ENCODE measurements at regions not wholly inside any gene's neighbourhood (a gene's known extent, or its start where the extent isn't known, plus 50 kb on each side); places are given as distances from the start of the nearest gene placed in this dataset.

DNA sequence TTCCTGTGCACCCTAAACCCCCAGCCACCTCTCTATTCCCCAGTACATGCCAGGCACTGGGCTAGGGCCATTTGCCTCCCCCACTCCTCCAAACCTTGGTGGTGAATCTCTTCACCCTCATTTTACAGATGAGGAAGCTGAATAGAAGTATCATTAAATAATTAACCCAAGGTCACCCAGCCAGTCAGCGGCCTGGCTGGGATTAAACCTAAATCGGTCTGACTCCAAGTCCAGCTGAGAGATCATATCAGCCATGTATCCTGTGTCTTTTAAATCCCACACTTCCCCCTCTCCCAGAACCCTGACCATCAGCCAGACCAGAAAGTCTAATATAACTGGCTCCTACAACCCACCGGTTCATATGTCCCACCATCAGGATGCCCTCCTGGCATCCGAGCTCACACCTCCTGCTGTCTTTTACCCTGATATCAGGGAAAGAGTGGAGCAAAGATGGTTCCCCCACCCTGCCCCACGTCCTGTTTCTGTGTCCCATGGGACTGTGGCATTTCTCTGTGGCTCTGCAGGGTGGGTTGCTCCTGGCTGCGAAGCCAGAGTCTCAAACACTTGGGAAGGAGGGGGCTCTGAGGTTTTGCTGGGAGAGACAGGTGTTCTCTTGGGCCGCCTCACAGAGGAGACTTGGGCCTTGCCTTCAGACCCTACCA, 145.3 kb downstream of the VEGFA start:
- DNase-seq, result no peak

DNA sequence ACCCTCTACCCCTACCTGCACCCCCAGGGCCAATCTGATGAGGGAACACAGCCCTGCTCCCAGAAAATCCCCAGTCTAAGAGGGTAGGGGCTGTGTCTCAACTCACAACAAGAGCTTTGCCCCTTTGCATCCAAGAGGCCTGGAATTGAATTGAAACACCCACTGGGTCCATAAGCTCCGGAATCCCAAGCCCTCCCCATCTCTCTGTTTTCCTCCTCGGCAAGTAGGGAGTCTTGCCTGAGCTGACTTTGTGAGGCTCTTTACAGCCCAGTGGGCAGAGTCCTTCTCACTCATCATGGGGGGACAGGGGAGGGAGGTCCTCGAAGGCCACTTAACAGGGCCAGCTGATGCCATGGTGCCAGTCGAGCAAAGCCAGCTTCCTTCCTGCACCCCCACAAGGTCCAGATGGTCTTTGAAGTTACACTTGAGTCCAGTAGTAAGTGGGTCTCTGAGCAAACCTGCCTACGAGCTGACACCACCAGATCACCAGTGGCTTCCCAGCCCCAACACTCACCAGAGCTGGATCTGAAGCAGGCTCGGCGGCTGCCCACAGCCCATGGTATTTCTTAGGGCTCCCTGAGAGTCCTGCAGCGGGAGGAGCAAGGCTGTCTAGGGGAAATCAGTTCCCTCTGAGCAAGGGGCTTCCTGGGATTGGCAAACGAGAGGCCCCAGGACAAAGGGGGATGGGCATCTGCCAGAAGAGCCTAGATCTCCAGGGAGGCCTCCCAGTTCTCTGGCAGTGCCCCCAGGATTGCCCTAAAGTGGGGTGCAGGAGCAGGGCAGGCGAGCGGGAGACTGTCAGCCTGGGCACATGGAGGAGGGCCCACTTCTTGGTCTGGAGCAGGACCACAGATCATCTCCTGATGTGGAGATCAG, 144.5 kb downstream of the VEGFA start:
- DNase-seq, result no peak

DNA sequence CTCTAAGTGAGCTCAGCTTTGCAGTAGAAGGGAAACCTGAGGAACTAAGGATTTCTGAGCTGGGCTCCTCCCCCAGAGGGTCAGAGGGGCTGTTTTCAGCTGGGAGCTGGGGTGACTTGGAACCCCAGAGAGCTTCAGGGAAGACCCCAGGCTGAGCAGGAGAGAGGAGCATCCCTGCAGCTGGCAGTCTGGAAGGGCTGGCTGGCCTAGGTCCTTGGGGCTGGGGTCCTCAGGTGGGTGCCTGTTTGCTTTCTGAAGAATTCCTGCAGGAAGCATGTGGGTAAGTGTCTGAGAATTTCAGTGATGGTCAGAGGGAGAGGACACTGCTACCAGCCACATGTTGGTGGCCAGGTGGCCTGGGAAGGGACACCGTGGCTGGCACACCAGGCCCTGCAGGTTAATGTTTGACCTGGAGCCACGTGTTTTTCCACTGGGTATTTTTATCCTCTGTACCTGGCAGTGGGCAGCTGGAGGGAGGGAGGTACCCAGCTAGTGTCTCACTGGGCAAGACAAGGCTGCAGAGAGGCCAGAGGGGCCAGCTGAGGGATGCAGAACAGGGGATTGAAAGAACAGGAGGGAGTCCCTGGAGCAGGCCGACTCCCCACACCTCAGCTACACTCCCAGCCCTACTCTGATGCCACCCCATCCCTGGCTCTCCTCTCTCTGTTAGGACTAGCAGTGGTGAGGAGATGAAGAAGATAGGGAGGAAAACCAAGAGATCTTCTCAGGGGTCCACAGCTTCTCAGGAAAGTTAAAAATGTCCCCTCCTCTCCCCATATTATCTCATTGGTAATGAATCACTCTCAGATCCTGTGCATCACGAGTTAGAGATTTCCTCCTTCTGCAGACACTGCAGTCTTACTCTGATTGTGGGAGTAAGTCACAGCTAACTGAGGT, 143.6 kb downstream of the VEGFA start:
- no peak for DNase-seq

DNA sequence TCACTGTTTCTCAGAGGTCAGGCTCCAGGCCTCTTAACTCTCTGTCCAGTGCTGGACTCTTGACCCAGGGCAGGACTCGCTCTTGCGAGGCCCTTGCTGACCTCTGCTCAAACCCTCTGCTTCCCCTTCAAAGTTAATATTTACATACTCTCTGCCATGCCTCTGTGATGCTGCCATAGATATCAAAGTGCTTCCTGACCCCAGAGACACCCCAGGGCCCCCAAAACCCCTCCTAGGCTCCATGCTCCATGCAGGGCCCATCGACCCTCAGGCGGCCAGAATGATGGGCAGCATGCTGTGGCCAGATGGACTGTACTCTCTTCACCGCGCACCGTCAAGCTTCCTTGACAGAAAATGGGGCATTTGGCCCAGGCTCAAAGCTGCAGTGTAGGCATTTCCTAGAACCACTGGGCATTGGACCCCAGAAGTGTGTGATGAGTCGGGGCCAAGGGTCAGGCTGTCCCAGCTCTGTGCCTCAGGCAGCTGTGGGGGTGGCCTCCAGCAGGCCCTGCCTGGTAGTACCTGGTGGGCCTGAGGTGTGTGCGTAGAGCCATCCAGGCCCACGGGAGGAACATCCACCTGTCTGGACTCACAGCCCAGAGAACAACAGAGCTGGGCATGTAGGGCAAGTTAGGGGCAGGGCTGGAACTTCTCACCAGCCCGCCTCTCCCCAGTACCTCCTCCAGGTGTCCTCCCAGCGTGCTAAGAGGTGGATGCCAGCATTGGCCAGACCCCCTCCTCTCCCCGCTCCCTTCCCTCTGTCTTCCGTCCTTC, 142.8 kb downstream of the VEGFA start:
- DNase-seq, result no peak

DNA sequence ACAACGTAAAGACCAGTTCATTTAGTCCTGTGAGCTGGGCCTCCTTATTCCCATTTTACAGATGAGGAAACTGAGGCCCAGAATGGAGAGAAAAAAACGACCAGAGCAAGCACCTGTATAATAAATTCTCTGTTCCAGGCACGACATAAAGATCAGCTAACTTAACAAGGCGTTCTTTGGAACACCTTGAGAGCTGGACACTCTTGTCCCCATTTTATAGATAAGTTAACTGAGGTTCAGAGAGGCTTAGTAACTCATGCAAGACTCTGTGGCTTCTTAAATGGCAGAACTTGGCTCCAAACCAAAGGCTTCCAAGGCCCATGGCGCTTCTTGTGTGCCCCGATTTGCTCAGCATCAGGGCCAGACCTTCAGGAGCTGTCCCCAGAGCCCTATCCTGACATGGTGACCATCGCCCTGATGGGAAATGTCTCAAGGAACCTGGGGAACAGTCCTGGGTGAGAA, 142.1 kb downstream of the VEGFA start:
- DNase-seq, result no peak

DNA sequence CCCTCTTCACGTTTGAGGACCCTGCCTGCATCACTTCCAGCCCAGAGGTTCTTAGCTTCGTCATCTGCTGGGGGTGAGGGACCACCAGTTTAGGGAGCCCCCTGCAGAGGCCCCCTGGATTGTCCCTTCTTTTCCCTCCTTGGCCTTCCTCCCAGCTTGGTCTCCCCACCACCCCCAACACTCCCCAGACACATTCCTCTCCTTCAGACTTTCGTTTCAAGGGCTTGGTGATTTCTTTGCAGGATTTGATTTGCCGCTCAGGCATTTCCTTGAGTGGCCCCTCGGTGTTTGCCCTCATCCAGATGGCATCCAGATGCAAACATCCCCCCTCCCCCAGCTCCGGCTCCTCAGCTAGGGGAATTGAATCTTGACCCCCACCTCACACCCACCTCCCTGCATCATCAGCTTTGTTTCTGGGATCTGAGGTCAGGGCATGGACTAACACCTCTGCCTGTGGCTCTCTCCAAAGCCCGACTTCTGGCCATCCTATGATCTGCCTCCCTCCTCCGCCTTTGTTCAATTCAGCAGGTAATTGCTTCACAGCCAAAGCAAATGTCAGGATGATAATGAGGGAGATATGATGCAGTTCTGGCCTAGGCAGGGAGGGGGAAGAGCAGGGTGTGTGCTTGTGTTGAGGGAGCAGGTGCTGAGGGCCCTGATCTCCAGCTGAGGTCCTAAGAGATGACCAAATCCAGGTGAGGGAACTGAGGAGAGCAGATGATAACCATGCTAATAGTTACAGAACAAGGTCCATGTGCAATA, 141.5 kb downstream of the VEGFA start:
- DNase-seq, result no peak

DNA sequence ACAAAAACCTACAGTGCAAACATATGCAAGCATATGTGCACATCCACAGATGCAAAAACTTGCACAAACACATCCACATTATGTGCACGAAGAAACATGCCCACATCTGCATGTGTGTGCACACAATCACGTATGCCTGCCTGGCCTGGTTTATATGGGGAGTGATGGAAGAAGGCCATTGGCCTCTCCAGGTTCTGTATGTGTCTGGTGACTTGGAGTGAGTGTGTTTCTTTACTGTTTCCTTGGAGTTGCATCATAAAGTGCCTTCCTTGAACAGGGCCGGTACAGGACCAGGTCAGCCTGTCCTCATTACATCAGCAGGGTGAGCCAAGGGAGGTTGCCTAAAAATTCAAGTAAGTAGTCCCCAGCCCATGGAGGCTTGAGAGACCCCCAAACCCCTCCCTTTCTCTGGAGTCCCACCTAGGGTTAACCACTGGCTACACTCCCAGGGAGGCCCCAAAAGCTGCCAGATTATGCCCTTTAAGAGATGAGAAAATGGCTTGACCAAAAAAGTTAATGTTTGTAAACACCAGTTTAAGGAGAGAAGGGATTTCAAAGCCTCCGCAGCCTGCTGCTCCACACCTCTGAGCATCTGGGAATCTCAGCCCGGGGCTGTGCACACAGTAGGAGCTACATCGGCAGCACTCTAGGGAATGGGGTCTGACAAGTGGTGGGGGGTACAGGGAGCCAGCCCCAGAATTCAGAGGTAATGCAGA, 140.8 kb downstream of the VEGFA start:
- no peak for DNase-seq

DNA sequence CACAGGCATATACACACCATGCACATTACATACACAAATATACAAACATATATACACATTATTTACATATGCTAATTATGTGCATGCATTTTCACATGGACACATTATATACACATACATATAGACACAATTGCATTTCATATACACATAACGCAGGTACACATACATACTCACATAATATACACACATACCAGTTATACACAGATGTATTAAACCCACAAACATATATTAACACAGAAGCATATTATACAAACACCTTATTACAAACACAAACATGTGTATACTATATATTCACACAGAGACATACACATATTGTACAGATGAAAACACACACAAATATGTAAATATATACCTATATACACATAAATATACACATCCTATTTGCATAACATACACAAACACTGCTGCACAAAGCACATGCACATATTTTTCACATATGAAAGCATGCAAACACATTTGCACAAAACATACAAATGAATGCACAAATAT, 140.2 kb downstream of the VEGFA start:
- DNase-seq, result no peak

DNA sequence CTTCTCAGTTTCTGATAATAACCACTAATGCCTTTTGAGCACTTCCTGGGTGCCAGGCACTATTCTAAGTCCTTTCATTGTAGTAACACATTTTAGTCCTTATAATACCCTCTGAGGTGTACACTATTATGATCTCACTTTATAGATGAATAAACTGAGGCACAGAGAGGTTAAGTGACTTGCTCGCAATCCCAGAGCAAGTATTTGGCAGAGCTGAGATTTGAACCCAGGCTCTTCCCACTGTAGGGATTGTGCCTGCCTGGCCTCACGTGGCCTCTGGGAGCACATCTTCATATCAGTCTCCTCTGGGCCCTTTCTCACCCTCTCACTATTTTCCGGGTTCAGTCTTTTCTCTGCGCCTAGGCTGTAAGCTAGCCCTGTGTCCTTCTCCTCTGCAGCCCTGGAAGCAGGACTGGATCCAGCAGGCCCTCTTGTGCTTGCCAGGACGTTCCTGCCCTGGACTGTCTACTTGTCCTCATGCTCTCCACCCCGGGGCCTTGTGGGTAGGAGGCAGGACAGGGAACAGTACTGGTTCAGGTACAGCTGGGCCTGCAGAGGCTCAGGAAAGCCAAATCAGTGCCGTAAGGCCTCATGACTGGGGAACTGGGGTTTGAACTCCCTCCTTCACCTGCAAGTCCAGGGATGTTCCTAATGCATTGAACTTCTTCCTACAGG, 139.6 kb downstream of the VEGFA start:
- DNase-seq, result no peak

DNA sequence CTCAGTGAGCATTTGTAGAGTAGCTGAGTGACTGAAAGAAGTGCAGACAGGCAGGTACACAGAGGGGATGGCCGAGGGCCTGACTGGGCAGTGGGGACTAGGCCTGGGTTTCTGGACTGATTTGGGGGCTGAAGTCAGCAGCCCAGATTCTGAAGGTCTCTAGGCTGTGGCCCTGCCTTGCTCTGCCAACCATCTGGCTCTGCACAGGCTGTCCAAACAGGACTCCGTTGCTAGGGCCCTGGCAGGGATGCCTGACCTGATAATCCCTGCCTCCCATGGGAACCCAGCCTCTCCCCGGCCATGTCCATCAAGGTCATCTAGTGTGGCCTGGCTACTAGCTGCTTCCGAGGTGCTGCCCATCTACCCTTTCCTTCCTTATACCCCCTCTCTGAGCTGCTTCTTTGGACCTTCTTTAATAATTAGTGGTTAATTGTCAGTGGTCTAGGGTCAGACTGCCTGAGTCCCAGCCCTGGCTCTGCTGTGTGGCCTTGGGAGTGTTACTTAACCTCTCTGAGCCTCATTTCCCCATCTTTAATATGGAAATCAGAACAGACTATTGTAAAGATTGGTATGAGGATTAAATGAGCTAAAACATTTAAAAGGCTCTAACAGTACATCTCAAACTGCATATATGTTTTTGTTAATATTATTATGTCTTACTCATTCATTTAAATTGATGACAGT, 137.9 kb downstream of the VEGFA start:
- DNase-seq, result no peak

DNA sequence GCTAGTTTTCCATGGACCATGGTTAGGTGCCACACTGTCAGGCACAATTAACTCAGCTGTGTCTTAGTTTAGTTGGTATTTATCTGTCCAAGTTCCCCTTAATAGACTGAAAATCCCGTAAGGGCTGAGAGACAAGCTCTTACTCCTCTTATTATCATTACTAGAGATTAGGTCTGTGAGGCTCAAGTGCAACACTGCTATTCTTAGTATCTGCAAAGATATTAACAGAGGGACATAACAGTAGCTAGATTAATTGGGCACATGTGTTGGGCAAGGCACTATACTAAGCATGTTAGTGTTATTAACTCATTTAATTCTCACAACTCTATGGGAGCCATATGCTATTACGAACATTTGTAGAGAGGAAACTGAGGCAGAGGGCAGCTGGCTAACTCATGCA, 137.3 kb downstream of the VEGFA start:
- no peak for DNase-seq

DNA sequence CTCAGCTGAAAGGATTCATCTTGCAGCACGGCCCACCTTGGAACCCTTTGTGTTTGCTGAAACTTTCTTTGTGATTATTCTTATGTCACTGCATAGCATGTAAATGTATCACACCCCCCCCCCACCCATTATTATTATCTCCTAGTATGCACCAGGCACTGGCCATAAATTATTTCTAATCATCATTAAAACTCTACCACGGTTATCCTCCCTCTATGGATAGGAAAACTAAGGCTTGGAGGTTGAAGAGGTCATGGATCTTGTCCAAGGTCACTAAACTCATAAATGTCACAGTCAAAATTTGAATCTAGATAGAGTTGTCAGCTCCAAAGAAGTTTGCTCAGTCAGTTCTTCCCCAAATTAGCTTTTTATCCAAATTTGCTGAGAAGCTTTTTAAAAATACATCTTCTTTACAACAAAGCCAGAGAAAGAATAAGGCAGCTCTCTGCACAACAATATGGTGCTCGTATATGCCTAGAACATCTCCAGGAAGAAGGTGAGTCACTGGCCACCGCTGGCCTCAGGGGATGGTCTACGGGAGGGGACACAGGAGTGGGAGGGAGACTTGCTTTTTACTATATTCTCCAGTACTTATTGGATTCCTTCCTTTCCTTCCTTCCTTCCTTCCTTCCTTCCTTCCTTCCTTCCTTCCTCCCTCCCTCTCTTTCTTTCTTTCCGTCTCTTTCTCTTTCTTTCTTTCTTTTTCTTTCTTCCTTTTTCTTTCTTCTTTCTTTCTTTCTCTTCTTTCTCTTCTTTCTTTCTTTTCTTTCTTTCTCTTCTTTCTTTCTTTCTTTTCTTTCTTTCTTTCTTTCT, 134.5 kb downstream of the VEGFA start:
- DNase-seq, result no peak

DNA sequence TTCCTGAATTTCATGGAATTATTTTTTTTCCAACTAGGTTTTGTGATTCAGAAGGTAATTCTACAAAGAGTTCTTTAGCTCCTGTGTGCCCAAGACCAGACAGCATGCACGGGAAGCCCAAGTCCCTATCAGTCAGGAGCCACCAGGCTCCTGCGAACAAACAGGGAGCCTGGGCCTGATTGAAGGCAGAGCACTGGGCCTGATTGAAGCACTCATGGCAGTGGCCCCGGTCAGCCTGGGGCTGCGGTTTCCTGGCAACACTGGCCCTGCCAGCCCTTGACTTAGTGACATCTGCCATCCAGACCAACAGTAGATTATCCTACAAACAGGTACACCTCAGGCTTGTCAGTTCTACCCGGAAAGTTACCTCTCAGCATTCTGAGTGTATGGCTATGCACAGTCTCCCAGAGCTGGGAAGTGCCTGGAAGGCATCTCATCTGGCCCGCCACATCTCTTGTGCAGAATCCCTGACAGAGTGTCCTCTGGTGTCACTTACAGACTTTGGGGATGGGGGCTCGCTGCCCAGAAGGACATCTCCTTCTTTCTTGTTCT, 133.8 kb downstream of the VEGFA start:
- DNase-seq, result no peak

DNA sequence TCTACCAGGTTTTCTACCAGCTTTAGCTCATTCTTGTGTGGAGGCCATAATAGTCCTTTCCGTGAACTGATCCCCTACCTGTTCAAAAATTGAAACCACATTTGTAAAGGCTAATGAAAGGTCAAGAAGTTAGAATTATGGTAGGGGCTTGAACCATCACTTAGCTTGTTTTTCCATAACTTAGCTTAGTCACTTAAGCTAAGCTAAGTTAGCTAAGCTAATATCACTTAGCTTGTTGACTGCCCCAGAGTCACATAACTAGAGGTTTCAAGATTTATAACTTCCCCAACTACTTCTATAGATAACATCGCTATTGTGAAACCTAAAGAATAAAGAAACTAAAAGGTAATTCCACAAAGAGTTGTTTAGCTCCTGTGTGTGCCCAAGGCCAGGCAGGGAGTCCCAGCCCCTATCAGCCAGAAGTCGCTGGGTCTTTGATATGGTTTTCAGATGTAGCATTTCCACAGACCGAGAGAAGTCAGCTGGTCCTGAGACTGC, 131.8 kb downstream of the VEGFA start:
- DNase-seq, result no peak

DNA sequence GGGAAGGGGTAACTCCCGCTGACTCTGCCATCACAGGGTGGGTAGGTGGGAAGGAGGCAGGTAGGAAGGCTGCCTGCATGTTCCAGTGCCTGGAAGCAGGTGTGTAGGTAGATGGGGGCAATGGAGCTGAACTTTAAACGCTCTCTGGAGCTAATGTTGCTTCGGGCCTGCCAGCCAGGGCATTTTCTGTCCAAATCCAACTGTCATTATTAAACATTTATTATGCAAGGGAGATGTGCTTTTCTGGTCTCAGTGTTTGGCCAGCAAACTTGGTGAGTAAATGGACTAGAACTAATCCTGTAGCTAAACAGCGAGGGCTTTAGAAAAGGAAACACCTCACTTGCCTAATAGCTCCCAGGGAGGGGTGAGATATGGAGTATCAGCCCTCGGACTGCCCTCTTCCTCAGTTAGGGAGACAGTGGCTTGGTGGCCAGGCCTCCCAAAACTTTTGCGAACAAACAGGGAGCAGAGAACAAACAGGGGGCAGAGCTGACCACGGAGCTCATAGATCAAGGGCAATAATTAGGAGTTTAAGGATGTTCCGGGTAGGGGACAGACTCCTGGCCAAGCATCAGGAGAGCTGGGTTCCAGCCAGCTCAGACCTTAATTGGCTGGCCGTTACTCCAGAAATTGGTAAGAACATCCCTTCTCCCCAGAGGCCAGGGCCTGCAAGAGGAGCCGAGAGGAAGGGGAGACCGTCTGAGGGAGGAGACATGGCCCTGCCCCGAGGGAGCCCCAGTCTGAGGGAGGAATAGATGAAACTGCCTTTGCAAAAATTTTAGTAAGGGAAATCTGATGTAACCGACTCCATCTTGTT, 131.1 kb downstream of the VEGFA start:
- DNase-seq, result no peak

DNA sequence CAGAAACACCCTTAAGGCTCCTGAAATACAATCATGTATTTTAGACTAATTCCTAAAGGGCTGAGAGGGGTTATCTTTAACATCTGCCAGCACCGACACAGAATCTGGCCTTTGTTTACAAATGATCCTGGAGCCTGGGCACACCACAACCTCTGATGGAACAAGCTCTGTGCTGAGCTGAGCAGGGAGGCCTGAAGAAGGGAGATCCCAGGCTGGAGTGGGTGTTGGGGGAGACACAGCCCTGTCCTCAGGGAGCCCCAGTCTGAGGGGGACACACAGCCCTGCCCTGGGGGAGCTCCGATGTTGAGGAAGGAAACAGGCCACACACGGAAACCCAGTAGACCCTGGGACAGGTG, 130.5 kb downstream of the VEGFA start:
- no peak for DNase-seq

DNA sequence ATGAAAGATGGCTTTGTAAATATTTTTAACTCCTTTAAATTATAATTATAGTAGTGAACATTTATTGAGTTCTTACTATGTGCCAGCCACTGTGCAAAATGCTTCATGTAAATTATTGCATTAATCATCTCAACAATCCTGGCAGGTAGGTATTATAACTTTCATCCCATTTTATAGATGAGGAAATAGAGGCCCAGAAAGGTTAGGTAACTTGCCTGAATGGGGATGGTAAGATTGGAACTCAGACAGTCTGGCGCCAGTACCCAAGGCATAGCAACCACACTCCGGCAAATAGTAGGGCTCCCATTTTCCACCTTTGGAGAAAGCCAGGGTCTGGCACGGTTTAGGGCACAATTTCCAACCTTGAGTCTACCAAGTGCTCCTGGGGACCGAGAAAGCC, 129.8 kb downstream of the VEGFA start:
- DNase-seq, result no peak

Measured in stimulated activated CD4-positive, alpha-beta T cell treated with anti-CD3 and anti-CD28 coated beads, Interleukin-2, amount 100 ng/mL, for 24 hours (primary cell).